Ascending aorta (tissue), 2 donors: ENCODE measurements at regions not wholly inside any gene's neighbourhood (a gene's known extent, or its start where the extent isn't known, plus 50 kb on each side); places are given as distances from the start of the nearest gene placed in this dataset.

ENCODE experiments used
- DNase-seq, 2 donors: peaks; one replicate each; pipeline ENCODE4 v3.0.0-alpha.2; 2019; ENCODE audit warnings: low spot score in 2 of 2
- H3K27ac ChIP-seq, 2 donors: fragments of 200-600 bp; sonication (generic); one replicate each; pipeline ENCODE4 v1.5.1; 2016 to 2017; ENCODE audit warnings: mild to moderate bottlenecking in 1 of 2
- H3K27me3 ChIP-seq: fragments of 200-600 bp; sonication (generic); one replicate; pipeline ENCODE4 v1.5.1; 2017
- H3K36me3 ChIP-seq, 2 donors: fragments of 200-600 bp; sonication (generic); one replicate each; pipeline ENCODE4 v1.5.1; 2016
- H3K4me1 ChIP-seq, 2 donors: fragments of 200-600 bp; sonication (generic); one replicate each; pipeline ENCODE4 v1.5.1; 2016 to 2017; ENCODE audit warnings: mild to moderate bottlenecking in 1 of 2
- H3K4me3 ChIP-seq, 2 donors: fragments of 200-600 bp; sonication (generic); one replicate each; pipeline ENCODE4 v1.5.1; 2016 to 2017; ENCODE audit warnings: mild to moderate bottlenecking in 1 of 2
- H3K9me3 ChIP-seq, 2 donors: fragments of 200-600 bp; sonication (generic); one replicate each; pipeline ENCODE4 v1.5.1; 2016
- CTCF ChIP-seq, 3 experiments: fragments of 200-600 bp in 2 of 3; fragments of 450-650 bp in 1 of 3; sonication (generic) in 2 of 3; IDR thresholded peaks; one replicate each; pipeline ENCODE4 v1.5.1; 2016 to 2019; ENCODE audit warnings: antibody characterized with exemption in 3 of 3, mild to moderate bottlenecking in 1 of 3, moderate library complexity in 1 of 3
- intact Hi-C: fragments of 100-400 bp; cut with DNase I; formaldehyde crosslinking; loops from one replicate; pipeline ENCODE4 v1.15.1; 2023

GRCh38 chr7:41872966-41873365, 170.1 kb upstream of the INHBA start:
- Histone ChIP-seq H3K36me3 (no peaks in the 10 kb centered on the region), H3K27me3 (no peaks in the 10 kb centered on the region), H3K27ac (no peak overlapping the region), H3K4me3 (no peak overlapping the region), H3K4me1 (peaks cover 0 to 12% of the 10 kb centered on the region in 2 donors), H3K9me3 (no peaks in the 10 kb centered on the region)
- intact Hi-C loops, result no loop called here
- TF ChIP-seq CTCF (IDR thresholded peaks at IDR 0.05), result no peak
- DNase-seq, result no peak

- no peaks in the 10 kb centered on the region for H3K9me3 ChIP-seq
- no peaks in the 10 kb centered on the region for H3K36me3 ChIP-seq
- H3K4me1 ChIP-seq, result peaks cover 0 to 12% of the 10 kb centered on the region in 2 donors
- DNase-seq, result no peak
- H3K4me3 ChIP-seq, result no peak overlapping the region
- no peaks in the 10 kb centered on the region for H3K27me3 ChIP-seq
- TF ChIP-seq CTCF (IDR thresholded peaks at IDR 0.05), result no peak
- no peak overlapping the region for H3K27ac ChIP-seq
- intact Hi-C loops, result no loop called here
Observed at GRCh38 chr7:41870461-41871138, 167.7 kb upstream of the INHBA start.

- Histone ChIP-seq H3K4me1 (peaks cover 0 to 12% of the 10 kb centered on the region in 2 donors), H3K4me3 (no peak overlapping the region), H3K27me3 (no peaks in the 10 kb centered on the region), H3K27ac (peak overlapping the region in 1 of 2 donors; percentile 17), H3K36me3 (no peaks in the 10 kb centered on the region), H3K9me3 (no peaks in the 10 kb centered on the region)
- DNase-seq, result no peak
- intact Hi-C loops, result no loop called here
- TF ChIP-seq CTCF (IDR thresholded peaks at IDR 0.05), result no peak
Observed at GRCh38 chr7:41869997-41870396, 167.1 kb upstream of the INHBA start.

DNA sequence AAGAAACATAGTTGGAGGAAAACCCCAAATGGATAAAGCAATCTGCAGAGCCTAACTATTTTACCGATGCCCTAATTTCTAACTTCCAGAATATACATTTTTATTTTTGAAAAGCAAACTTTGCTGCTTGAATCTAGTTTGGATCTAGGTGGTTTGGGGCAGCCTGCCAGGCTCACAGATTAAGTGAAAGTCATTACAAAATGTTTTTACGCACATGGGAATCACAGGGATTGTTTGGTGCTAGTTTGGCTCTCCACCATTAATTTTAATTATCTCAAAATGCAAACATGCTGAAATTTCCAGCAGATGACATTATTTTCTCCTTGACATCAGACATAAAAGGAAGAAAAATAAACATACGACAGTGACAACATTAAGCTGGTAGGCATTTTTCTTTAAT, 166.7 kb upstream of the INHBA start:
- Histone ChIP-seq H3K9me3 (no peaks in the 10 kb centered on the region), H3K4me1 (peaks cover 0 to 12% of the 10 kb centered on the region in 2 donors), H3K27ac (no peak overlapping the region), H3K27me3 (no peaks in the 10 kb centered on the region), H3K4me3 (no peak overlapping the region), H3K36me3 (no peaks in the 10 kb centered on the region)
- no peak for TF ChIP-seq CTCF (IDR thresholded peaks at IDR 0.05)
- intact Hi-C loops, result no loop called here
- no peak for DNase-seq

DNA sequence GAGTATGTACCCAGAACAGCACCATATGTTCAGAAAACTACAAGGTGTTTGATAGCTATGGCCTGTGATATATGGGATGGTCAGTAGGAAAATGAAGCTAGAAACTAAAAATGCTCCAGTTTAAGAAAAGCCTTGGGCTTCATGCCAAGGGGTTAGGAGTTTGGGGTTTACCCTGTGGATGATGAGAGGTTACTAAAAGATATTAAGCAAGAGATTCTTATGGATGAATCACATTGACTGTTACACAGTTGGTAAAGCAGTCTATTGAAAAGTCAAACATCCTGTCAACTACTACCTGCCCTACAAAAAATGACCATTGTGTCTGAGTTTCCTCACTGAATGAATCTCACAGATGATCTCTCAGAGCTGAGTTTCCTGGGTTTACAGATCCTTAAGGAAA, 166.2 kb upstream of the INHBA start:
- Histone ChIP-seq H3K4me3 (no peak overlapping the region), H3K27ac (no peak overlapping the region), H3K36me3 (no peaks in the 10 kb centered on the region), H3K27me3 (no peaks in the 10 kb centered on the region), H3K4me1 (peaks cover 0 to 12% of the 10 kb centered on the region in 2 donors), H3K9me3 (no peaks in the 10 kb centered on the region)
- intact Hi-C loops, result no loop called here
- no peak for TF ChIP-seq CTCF (IDR thresholded peaks at IDR 0.05)
- no peak for DNase-seq
